WTC11 (cell line): ENCODE measurements at regions not wholly inside any gene's neighbourhood (a gene's known extent, or its start where the extent isn't known, plus 50 kb on each side); places are given as distances from the start of the nearest gene placed in this dataset.

Experiments
- ATAC-seq: fragments of 200-7000 bp; cut with Tn5 transposase; 2 replicates; pipeline ENCODE4 v1.10.0; 2021; ENCODE audit warnings: mild to moderate bottlenecking, moderate library complexity
- CTCF ChIA-PET: fragments of 300-600 bp; sonication (Branson Sonifier 250); formaldehyde crosslinking; loops from one replicate; lab custom pipeline; 2021; ENCODE audit warnings: antibody characterized with exemption; lab: Charles Lee
- POLR2A ChIA-PET: fragments of 350-600 bp; sonication (Branson Sonifier 250); formaldehyde crosslinking; loops from one replicate; lab custom pipeline; 2021; ENCODE audit warnings: antibody characterized with exemption; lab: Charles Lee
- DNase-seq: peaks from one replicate; pipeline ENCODE4 v3.0.0; 2021; ENCODE audit warnings: low spot score
- H3K27ac Mint-ChIP-seq: 2 replicates; pipeline ENCODE4 v1.8.0; 2021; ENCODE audit warnings: mixed read lengths
- H3K27me3 Mint-ChIP-seq: 2 replicates; pipeline ENCODE4 v1.8.0; 2021; ENCODE audit warnings: low read depth, mild to moderate bottlenecking, moderate library complexity, mixed read lengths
- H3K36me3 Mint-ChIP-seq: 2 replicates; pipeline ENCODE4 v1.8.0; 2021; ENCODE audit warnings: mixed read lengths
- H3K4me1 Mint-ChIP-seq: 2 replicates; pipeline ENCODE4 v1.8.0; 2022; ENCODE audit warnings: mixed read lengths
- H3K4me3 Mint-ChIP-seq: 2 replicates; pipeline ENCODE4 v1.8.0; 2021; ENCODE audit warnings: mild to moderate bottlenecking, moderate library complexity, mixed read lengths
- H3K9me3 Mint-ChIP-seq: 2 replicates; pipeline ENCODE4 v1.8.0; 2021; ENCODE audit warnings: mixed read lengths
- ARID4B ChIP-seq: sonication (generic); formaldehyde crosslinking; IDR thresholded peaks from 2 replicates; pipeline ENCODE4 v1.8.0; 2023; ENCODE audit warnings: missing genetic modification reagents, mild to moderate bottlenecking, borderline replicate concordance
- E2F1 ChIP-seq: sonication (generic); formaldehyde crosslinking; IDR thresholded peaks from 2 replicates; pipeline ENCODE4 v1.8.0; 2022; ENCODE audit warnings: mild to moderate bottlenecking, missing genetic modification reagents
- ESRRA ChIP-seq: sonication (generic); formaldehyde crosslinking; IDR thresholded peaks from 2 replicates; pipeline ENCODE4 v1.8.1; 2022; ENCODE audit warnings: mild to moderate bottlenecking, missing genetic modification reagents, borderline replicate concordance
- ETV6 ChIP-seq: sonication (generic); formaldehyde crosslinking; IDR thresholded peaks from 2 replicates; pipeline ENCODE4 v1.8.1; 2022; ENCODE audit warnings: mild to moderate bottlenecking, missing genetic modification reagents
- GTF2I ChIP-seq: fragments of 250-450 bp; sonication (Bioruptor Pico); conservative IDR thresholded peaks from 2 replicates; pipeline ENCODE4 v1.4.0; 2021; ENCODE audit warnings: mild to moderate bottlenecking
- IRF1 ChIP-seq: sonication (generic); formaldehyde crosslinking; IDR thresholded peaks from 2 replicates; pipeline ENCODE4 v1.8.0; 2023; ENCODE audit warnings: missing genetic modification reagents
- NR2C2 ChIP-seq: sonication (generic); formaldehyde crosslinking; IDR thresholded peaks from 2 replicates; pipeline ENCODE4 v1.8.0; 2022; ENCODE audit warnings: mild to moderate bottlenecking, missing genetic modification reagents
- NR3C1 ChIP-seq: sonication (generic); formaldehyde crosslinking; conservative IDR thresholded peaks from 2 replicates; pipeline ENCODE4 v1.8.1; 2023; ENCODE audit warnings: low read depth, mild to moderate bottlenecking, missing genetic modification reagents
- PREB ChIP-seq: sonication (generic); formaldehyde crosslinking; IDR thresholded peaks from 2 replicates; pipeline ENCODE4 v1.8.1; 2022; ENCODE audit warnings: mild to moderate bottlenecking, missing genetic modification reagents, moderate library complexity, borderline replicate concordance
- SMAD4 ChIP-seq: sonication (generic); formaldehyde crosslinking; IDR thresholded peaks from 2 replicates; pipeline ENCODE4 v1.8.0; 2022; ENCODE audit warnings: mild to moderate bottlenecking, missing genetic modification reagents
- TCF7 ChIP-seq: sonication (generic); formaldehyde crosslinking; IDR thresholded peaks from 2 replicates; pipeline ENCODE4 v1.8.0; 2022; ENCODE audit warnings: mild to moderate bottlenecking, low read depth, missing genetic modification reagents, moderate library complexity
- ZBTB43 ChIP-seq: sonication (generic); formaldehyde crosslinking; IDR thresholded peaks from 2 replicates; pipeline ENCODE4 v1.8.1; 2023; ENCODE audit warnings: mild to moderate bottlenecking, missing genetic modification reagents
- ZNF416 ChIP-seq: fragments of 250-450 bp; sonication (Bioruptor Pico); IDR thresholded peaks from 2 replicates; pipeline ENCODE4 v1.9.0; 2021; ENCODE audit warnings: mild to moderate bottlenecking, inconsistent platforms
- ZNF425 ChIP-seq: fragments of 250-450 bp; sonication (Bioruptor Pico); conservative IDR thresholded peaks from 2 replicates; pipeline ENCODE4 v1.9.0; 2021; ENCODE audit warnings: mild to moderate bottlenecking

GRCh38 chr6:142009647-142010046, 123.1 kb upstream of the GJE1 start:
- CTCF ChIA-PET = interaction anchor here (1.0 kb wide), 1 partner anchor 20 kb away, joined by 4 read pairs; no protein-coding TSS in a partner anchor
- peaks cover 8% of the 10 kb centered on the region for H3K36me3 Mint-ChIP-seq
- POLR2A ChIA-PET = no interaction called here
- H3K9me3 Mint-ChIP-seq = peaks cover 13% of the 10 kb centered on the region
- peaks cover 55% of the 10 kb centered on the region for H3K4me1 Mint-ChIP-seq
- TF ChIP-seq ZBTB43 (CRISPR knock-in tag) (no peak), ZNF425 (CRISPR knock-in tag) (no peak), GTF2I (CRISPR knock-in tag) (no peak)
- 0 out of 2 replicates have a peak overlapping the region, but pooled peaks have one; percentile 58 for H3K27ac Mint-ChIP-seq
- DNase-seq = no peak
- no peak for ATAC-seq
- H3K4me3 Mint-ChIP-seq = no peak overlapping the region
- no peaks in the 10 kb centered on the region for H3K27me3 Mint-ChIP-seq

- no peak for ATAC-seq
- H3K4me3 Mint-ChIP-seq = no peak overlapping the region
- no peak overlapping the region for H3K27ac Mint-ChIP-seq
- peaks cover 47% of the 10 kb centered on the region for H3K4me1 Mint-ChIP-seq
- TF ChIP-seq NR3C1 (no peak), E2F1 (CRISPR knock-in tag) (no peak), ZNF425 (CRISPR knock-in tag) (no peak), TCF7 (CRISPR knock-in tag) (no peak), ESRRA (CRISPR knock-in tag) (no peak), SMAD4 (CRISPR knock-in tag) (no peak), ZBTB43 (CRISPR knock-in tag) (no peak), IRF1 (CRISPR knock-in tag) (no peak), ETV6 (CRISPR knock-in tag) (no peak), PREB (no peak), ARID4B (CRISPR knock-in tag) (no peak), NR2C2 (CRISPR knock-in tag) (no peak), ZNF416 (CRISPR knock-in tag) (no peak)
- H3K27me3 Mint-ChIP-seq = no peaks in the 10 kb centered on the region
- peaks cover 13% of the 10 kb centered on the region for H3K9me3 Mint-ChIP-seq
- ChIA-PET CTCF (no interaction called here), POLR2A (no interaction called here)
- DNase-seq = no peak
- peaks cover 8% of the 10 kb centered on the region for H3K36me3 Mint-ChIP-seq
These were observed 123.9 kb upstream of the GJE1 start for GRCh38 chr6:142008781-142009180.
